ENCODE measurements at regions not wholly inside any gene's neighbourhood (a gene's known extent, or its start where the extent isn't known, plus 50 kb on each side); places are given as distances from the start of the nearest gene placed in this dataset.

- DNase-seq = no peak
Measured at GRCh38 chr3:30122359-30122758, 484.0 kb upstream of the TGFBR2 start.

- DNase-seq = no peak
Measured at GRCh38 chr3:30123224-30123623, 483.2 kb upstream of the TGFBR2 start.

- no peak for DNase-seq
Measured at GRCh38 chr3:30123755-30124154, 482.6 kb upstream of the TGFBR2 start.

- peak; percentile 43 for DNase-seq
Measured at GRCh38 chr3:30124435-30125370, 481.7 kb upstream of the TGFBR2 start.

GRCh38 chr3:30129765-30130164 lies 476.6 kb upstream of the TGFBR2 start:
- no peak for DNase-seq

GRCh38 chr3:30130391-30130790 lies 476.0 kb upstream of the TGFBR2 start:
- no peak for DNase-seq

GRCh38 chr3:30131191-30131590 lies 475.2 kb upstream of the TGFBR2 start:
- DNase-seq = no peak

GRCh38 chr3:30135190-30135589 lies 471.2 kb upstream of the TGFBR2 start:
- DNase-seq = peak; percentile 8

GRCh38 chr3:30139283-30139682 lies 467.1 kb upstream of the TGFBR2 start:
- DNase-seq = no peak

- DNase-seq = no peak
Measured at GRCh38 chr3:30140356-30141075, 465.9 kb upstream of the TGFBR2 start.

GRCh38 chr3:30141178-30141581 lies 465.2 kb upstream of the TGFBR2 start:
- no peak for DNase-seq

- no peak for DNase-seq
Measured at GRCh38 chr3:30141927-30142326, 464.5 kb upstream of the TGFBR2 start.

GRCh38 chr3:30142946-30143345 lies 463.5 kb upstream of the TGFBR2 start:
- no peak for DNase-seq

- DNase-seq = no peak
Measured at GRCh38 chr3:30145281-30145680, 461.1 kb upstream of the TGFBR2 start.

GRCh38 chr3:30146978-30147377 lies 459.4 kb upstream of the TGFBR2 start:
- no peak for DNase-seq

- DNase-seq = no peak
Measured at GRCh38 chr3:30154853-30155252, 451.5 kb upstream of the TGFBR2 start.

GRCh38 chr3:30155755-30156154 lies 450.6 kb upstream of the TGFBR2 start:
- DNase-seq = no peak

- DNase-seq = no peak
Measured at GRCh38 chr3:30156586-30157498, 449.6 kb upstream of the TGFBR2 start.

GRCh38 chr3:30161375-30161774 lies 445.0 kb upstream of the TGFBR2 start:
- DNase-seq = peak; percentile 52

GRCh38 chr3:30162579-30162978 lies 443.8 kb upstream of the TGFBR2 start:
- peak; percentile 95 for DNase-seq

- no peak for DNase-seq
Measured at GRCh38 chr3:30166535-30166934, 439.9 kb upstream of the TGFBR2 start.

- DNase-seq = peak; percentile 20
Measured at GRCh38 chr3:30167541-30168011, 438.8 kb upstream of the TGFBR2 start.

GRCh38 chr3:30169487-30169886 lies 436.9 kb upstream of the TGFBR2 start:
- DNase-seq = no peak
